Ishikawa (cell line): ENCODE measurements at regions not wholly inside any gene's neighbourhood (a gene's known extent, or its start where the extent isn't known, plus 50 kb on each side); places are given as distances from the start of the nearest gene placed in this dataset.

Experiments
- CEBPB ChIP-seq: IDR thresholded peaks from 2 replicates; pipeline ENCODE4 v1.6.1; 2012
- CREB1 ChIP-seq: IDR thresholded peaks from 2 replicates; pipeline ENCODE4 v1.6.1; 2012; ENCODE audit warnings: low read depth
- EGR1 ChIP-seq: IDR thresholded peaks from 2 replicates; pipeline ENCODE4 v1.6.1; 2012
- EP300 ChIP-seq: IDR thresholded peaks from 2 replicates; pipeline ENCODE4 v1.6.1; 2012; ENCODE audit warnings: borderline replicate concordance
- FOXM1 ChIP-seq: IDR thresholded peaks from 2 replicates; pipeline ENCODE4 v1.6.1; 2012; ENCODE audit warnings: low read depth, borderline replicate concordance
- MAX ChIP-seq: IDR thresholded peaks from 2 replicates; pipeline ENCODE4 v1.6.1; 2012
- NFIC ChIP-seq: IDR thresholded peaks from 2 replicates; pipeline ENCODE4 v1.6.1; 2012
- RAD21 ChIP-seq: IDR thresholded peaks from 2 replicates; pipeline ENCODE4 v1.6.1; 2012; ENCODE audit warnings: low read depth
- REST ChIP-seq: IDR thresholded peaks from 2 replicates; pipeline ENCODE4 v1.6.1; 2012; ENCODE audit warnings: low read depth, mild to moderate bottlenecking
- TAF1 ChIP-seq: IDR thresholded peaks from 2 replicates; pipeline ENCODE4 v1.6.1; 2012; ENCODE audit warnings: low read depth, mild to moderate bottlenecking
- TCF12 ChIP-seq: IDR thresholded peaks from 2 replicates; pipeline ENCODE4 v1.6.1; 2012; ENCODE audit warnings: low read depth
- TEAD4 ChIP-seq: IDR thresholded peaks from 2 replicates; pipeline ENCODE4 v1.6.1; 2012
- USF1 ChIP-seq: IDR thresholded peaks from 2 replicates; pipeline ENCODE4 v1.6.1; 2012
- YY1 ChIP-seq: IDR thresholded peaks from 2 replicates; pipeline ENCODE4 v1.6.1; 2012; ENCODE audit warnings: low read depth
- ZBTB7A ChIP-seq: IDR thresholded peaks from 2 replicates; pipeline ENCODE4 v1.6.1; 2012; ENCODE audit warnings: low read depth

GRCh38 chr1:2941907-2942306 is 79.4 kb upstream of the ACTRT2 start:
- no peak for TF ChIP-seq TCF12
- TF ChIP-seq TAF1: no peak
- no peak for TF ChIP-seq YY1
- no peak for TF ChIP-seq FOXM1
- TF ChIP-seq USF1: no peak
- TF ChIP-seq ZBTB7A: no peak
- TF ChIP-seq CEBPB: no peak
- TF ChIP-seq TEAD4: no peak
- no peak for TF ChIP-seq EGR1
- TF ChIP-seq EP300: no peak
- no peak for TF ChIP-seq NFIC
- TF ChIP-seq MAX: no peak
- no peak for TF ChIP-seq REST
- TF ChIP-seq CREB1: no peak
- no peak for TF ChIP-seq RAD21

GRCh38 chr1:2942410-2942809 is 78.9 kb upstream of the ACTRT2 start:
- TF ChIP-seq TAF1: no peak
- TF ChIP-seq ZBTB7A: no peak
- TF ChIP-seq EP300: no peak
- TF ChIP-seq FOXM1: no peak
- TF ChIP-seq RAD21: no peak
- no peak for TF ChIP-seq NFIC
- no peak for TF ChIP-seq USF1
- no peak for TF ChIP-seq EGR1
- no peak for TF ChIP-seq CEBPB
- no peak for TF ChIP-seq REST
- TF ChIP-seq MAX: no peak
- no peak for TF ChIP-seq TCF12
- no peak for TF ChIP-seq TEAD4
- TF ChIP-seq YY1: no peak
- no peak for TF ChIP-seq CREB1

GRCh38 chr1:2943686-2944260 is 77.5 kb upstream of the ACTRT2 start:
- TF ChIP-seq NFIC (no peak), CREB1 (no peak), TAF1 (no peak), FOXM1 (no peak), EGR1 (no peak), REST (no peak), ZBTB7A (no peak), TEAD4 (no peak), MAX (no peak), TCF12 (no peak), USF1 (no peak), CEBPB (no peak), YY1 (no peak), RAD21 (no peak), EP300 (no peak)

GRCh38 chr1:2944705-2945104 is 76.6 kb upstream of the ACTRT2 start:
- TF ChIP-seq NFIC: no peak
- no peak for TF ChIP-seq TEAD4
- no peak for TF ChIP-seq EP300
- no peak for TF ChIP-seq YY1
- TF ChIP-seq MAX: no peak
- no peak for TF ChIP-seq FOXM1
- no peak for TF ChIP-seq REST
- no peak for TF ChIP-seq EGR1
- TF ChIP-seq TCF12: no peak
- no peak for TF ChIP-seq ZBTB7A
- no peak for TF ChIP-seq CEBPB
- TF ChIP-seq TAF1: no peak
- TF ChIP-seq USF1: no peak
- TF ChIP-seq CREB1: no peak
- no peak for TF ChIP-seq RAD21
